ENCODE measurements at regions not wholly inside any gene's neighbourhood (a gene's known extent, or its start where the extent isn't known, plus 50 kb on each side); places are given as distances from the start of the nearest gene placed in this dataset.

- DNase-seq (ENCODE audit: insufficient read length, low spot score) (no peak), FAIRE-seq (no peak)
- no peak for TF ChIP-seq CTCF (IDR thresholded peaks at IDR 0.05; ENCODE audit: insufficient read depth, missing control alignments)
Measured at GRCh38 chr10:121048749-121049148, 197.6 kb downstream of the WDR11 start.

- no peak for TF ChIP-seq CTCF (IDR thresholded peaks at IDR 0.05; ENCODE audit: insufficient read depth, missing control alignments)
- no peak for FAIRE-seq
- DNase-seq (ENCODE audit: insufficient read length, low spot score), result no peak
Measured at GRCh38 chr10:121049489-121049888, 198.3 kb downstream of the WDR11 start.

- no peak for TF ChIP-seq CTCF (IDR thresholded peaks at IDR 0.05; ENCODE audit: insufficient read depth, missing control alignments)
- DNase-seq (ENCODE audit: insufficient read length, low spot score), result no peak
- no peak for FAIRE-seq
Measured at GRCh38 chr10:121049923-121050322, 198.8 kb downstream of the WDR11 start.

- DNase-seq (ENCODE audit: insufficient read length, low spot score), result no peak
- no peak for FAIRE-seq
- TF ChIP-seq CTCF (IDR thresholded peaks at IDR 0.05; ENCODE audit: insufficient read depth, missing control alignments), result no peak
Measured at GRCh38 chr10:121051171-121051570, 200.0 kb downstream of the WDR11 start.

- DNase-seq (ENCODE audit: insufficient read length, low spot score) (no peak), FAIRE-seq (no peak)
- TF ChIP-seq CTCF (IDR thresholded peaks at IDR 0.05; ENCODE audit: insufficient read depth, missing control alignments), result no peak
Measured at GRCh38 chr10:121051696-121052279, 200.6 kb downstream of the WDR11 start.

- no peak for TF ChIP-seq CTCF (IDR thresholded peaks at IDR 0.05; ENCODE audit: insufficient read depth, missing control alignments)
- DNase-seq (ENCODE audit: insufficient read length, low spot score), result no peak
- FAIRE-seq, result no peak
Measured at GRCh38 chr10:121053151-121053550, 202.0 kb downstream of the WDR11 start.

GRCh38 chr10:121054874-121055273 is 203.7 kb downstream of the WDR11 start:
- TF ChIP-seq CTCF (IDR thresholded peaks at IDR 0.05; ENCODE audit: insufficient read depth, missing control alignments), result no peak
- DNase-seq (ENCODE audit: insufficient read length, low spot score), result no peak
- no peak for FAIRE-seq
